Hippocampal formation (tissue), 2 donors: ENCODE measurements at regions not wholly inside any gene's neighbourhood (a gene's known extent, or its start where the extent isn't known, plus 50 kb on each side); places are given as distances from the start of the nearest gene placed in this dataset.

Experiments
- DNase-seq, 2 donors: peaks; one replicate each; lab custom pipeline; 2025; lab: John Stamatoyannopoulos, UW

- DNase-seq: no peak
These were observed 136.6 kb upstream of the TNC start for GRCh38 chr9:115254287-115255180.

DNA sequence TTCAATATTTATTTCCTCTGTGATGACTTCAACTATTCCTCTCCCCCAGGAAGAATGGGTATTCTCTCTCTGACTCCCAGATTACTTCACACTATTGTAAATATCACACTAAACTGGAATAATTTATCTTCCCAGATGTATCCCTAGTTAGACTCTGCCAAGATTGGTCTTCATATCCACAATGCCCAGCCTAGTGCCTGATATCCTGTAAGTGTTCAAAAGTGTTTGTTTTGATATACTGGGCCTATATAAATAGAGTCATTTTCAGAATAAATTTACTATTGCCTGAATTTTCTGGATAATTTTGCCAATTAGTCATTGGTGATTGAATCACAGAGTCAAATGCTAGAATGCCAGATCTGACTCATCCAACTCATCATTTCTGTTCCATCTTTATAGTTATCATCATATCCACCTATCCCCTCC, 143.7 kb upstream of the TNC start:
- no peak for DNase-seq

- DNase-seq: no peak
These were observed 144.5 kb upstream of the TNC start for GRCh38 chr9:115262477-115262876.

- no peak for DNase-seq
These were observed 145.0 kb upstream of the TNC start for GRCh38 chr9:115262952-115263351.

- no peak for DNase-seq
These were observed 145.6 kb upstream of the TNC start for GRCh38 chr9:115263371-115264075.

- no peak for DNase-seq
These were observed 146.4 kb upstream of the TNC start for GRCh38 chr9:115264313-115264712.

DNA sequence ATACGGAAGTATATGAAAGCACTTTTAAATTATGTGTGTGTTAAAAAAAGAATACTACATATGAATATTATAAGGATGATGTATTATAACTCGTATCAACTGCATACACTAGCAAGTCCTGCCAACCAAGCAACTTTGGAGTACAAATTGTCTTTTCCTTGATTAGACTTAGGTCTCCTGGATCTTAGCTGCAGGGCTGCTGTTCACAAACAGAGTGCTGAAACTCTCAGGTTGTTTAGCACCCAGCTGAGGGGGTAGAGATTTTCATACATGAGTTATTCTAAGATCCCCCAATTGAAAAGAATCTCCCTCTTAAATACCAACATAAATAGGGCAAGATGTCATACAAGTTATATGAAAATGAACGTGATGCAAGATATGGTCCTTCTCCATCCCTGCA, 149.8 kb upstream of the TNC start:
- no peak for DNase-seq

DNA sequence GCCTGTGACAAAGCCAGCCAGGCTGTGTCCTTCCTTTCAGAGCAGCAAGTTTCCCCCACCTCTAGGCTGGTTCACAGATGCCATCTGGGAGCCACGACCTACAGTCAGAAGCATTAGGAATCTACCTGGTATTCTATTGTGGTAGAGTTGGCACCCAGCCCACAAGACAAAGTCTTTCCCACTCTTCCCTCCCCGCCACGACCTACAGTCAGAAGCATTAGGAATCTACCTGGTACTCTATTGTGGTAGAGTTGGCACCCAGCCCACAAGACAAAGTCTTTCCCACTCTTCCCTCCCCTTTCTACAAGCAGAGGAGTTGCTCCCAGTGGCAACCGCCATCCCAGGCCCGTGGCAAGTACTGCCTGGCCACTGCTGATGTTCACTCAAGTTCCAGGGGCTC, 157.8 kb upstream of the TNC start:
- no peak for DNase-seq

DNA sequence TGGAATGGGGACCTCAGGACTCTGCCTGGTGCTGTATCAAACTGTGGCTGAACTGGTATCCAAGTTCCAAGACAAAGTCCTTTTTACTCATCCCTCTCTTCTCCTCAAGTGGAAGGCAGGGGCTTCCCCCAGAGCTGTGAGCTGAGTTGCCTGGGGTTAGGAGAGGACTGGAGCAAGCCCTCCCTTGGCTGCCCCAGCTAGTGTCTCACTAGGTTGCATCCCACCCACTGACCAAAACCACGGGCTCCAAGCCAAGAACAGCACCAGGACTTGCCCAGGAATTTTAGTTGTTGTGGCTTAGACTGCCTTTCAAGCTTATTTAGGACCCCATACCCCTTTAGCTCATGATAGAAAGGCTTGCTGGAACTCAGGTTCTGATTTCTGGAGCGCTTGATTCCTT, 158.7 kb upstream of the TNC start:
- DNase-seq: no peak

DNA sequence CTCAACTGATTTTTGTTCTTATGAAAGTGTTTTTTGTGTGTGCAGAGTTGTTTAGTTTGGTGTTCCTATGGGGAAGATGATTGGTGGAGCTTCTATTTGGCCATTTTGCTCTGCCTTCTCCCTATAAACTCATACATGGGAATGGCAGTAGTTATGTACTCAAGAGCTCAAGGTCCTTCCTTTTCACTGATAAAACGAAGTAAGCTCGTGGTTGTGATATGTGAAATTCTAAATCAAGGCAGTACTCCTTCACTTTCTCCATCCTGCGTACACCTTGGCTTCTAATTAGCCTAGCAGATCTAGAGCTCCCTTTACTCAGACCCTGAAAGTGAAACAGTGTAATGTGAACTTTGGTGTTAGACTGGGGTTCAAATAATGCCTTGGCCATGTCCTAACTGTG, 159.3 kb upstream of the TNC start:
- no peak for DNase-seq

DNA sequence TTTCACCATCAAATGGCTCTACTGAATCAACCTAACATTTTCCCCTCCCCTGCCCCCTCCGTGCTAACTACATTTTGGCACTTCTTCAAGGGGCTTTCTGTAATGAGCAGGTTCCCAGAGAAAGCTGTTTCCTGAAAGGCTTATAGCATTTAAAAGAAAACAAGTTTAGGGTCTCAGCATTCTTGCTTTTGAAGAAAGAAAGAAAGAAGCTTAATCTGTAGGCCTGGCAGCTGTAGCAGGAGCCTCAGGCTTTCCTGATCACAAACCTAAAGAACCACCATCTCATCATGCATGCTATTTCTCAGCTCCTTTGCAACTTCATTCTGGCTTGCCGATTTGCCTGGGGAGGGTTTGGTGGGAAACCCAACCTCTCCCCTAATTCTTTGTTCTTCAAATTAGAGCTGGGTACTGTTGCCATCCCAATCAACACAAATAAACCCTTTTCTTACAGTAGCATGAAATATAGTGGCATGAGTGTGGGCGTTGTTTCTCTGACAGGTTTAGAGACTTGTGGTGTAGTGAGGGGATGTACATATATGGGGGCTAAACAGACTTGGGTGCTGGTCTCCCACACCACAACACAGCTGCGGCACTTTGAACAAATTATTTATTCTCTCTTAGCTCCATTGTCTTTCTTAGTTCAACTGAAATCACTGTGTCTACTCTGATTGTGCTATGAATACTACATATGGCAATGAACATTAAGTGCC, 160.5 kb upstream of the TNC start:
- DNase-seq: no peak

DNA sequence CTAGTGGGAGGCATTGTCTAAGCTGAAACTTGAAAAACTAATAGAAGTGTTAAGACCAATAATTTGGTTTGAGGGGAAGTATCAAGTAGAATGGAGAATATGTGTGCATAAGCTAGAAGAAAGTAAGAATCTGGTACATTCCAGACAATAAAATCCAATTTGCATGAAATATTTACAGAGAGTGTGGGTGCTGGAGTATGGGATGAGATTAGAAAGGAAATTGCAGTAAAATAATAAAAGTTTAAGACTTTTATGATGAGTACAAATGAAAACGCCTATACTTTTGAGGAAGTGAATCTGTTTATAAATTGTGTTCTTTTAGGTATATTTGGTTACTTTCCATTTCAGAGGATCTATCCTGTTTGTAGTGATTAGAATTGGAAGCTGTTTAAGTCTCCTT, 165.4 kb upstream of the TNC start:
- no peak for DNase-seq

DNA sequence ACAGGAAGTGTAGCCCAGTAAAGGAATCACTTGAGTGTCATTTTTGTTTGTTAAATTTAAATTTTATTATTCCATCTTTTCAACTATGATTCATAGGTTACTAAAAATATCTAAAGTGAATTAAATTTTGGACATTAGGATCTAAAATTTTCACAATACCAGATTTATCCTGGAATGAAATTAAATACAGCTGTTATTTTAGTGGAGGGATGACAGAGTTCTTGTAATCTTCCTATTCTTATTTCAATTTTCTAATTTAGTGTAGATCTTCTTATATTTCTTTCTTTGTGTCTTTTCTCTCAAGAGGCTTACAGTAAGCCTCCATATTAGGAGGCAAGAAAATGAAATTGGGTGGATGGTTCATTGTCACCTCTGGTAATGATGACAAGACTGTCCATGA, 167.9 kb upstream of the TNC start:
- no peak for DNase-seq

DNA sequence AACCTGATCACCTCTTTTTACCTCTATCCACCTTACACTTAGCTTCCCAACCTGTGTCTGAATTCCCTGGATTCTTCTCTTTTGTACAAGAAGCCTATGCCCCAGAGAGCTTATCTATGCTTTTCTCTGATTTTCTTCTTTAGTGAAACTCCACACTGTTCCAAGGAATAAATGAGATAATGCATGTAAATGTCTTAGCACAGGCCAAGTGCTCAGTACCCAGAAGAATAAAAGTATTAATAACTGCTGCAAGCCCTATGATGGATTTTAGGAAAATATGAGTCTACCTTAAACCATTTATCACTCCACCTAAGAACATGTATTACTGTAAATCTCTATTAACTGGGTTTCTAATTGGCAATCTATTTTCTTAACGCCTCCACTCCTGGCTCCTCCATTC, 168.5 kb upstream of the TNC start:
- no peak for DNase-seq

DNA sequence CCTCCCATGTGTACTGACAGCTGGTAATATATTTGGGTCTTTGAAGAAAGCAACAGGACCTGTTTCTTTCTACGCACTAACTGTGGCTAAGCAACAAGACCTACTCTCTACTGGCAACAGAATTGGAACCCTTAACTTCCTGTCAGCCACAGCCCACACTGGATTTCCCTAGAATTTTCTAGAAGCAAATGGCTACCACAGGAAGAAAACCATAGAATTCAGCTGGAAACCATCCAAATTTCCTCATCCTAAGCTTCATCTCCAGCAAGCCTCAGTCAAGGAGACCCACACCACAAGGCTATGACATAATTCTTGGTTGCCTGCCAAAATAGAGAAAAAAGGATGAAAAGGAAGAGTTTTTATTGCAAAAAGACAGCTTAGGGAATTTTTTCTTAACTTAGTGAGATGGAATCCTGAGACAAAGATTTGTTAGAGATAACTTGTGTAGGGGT, 171.8 kb upstream of the TNC start:
- DNase-seq: no peak

DNA sequence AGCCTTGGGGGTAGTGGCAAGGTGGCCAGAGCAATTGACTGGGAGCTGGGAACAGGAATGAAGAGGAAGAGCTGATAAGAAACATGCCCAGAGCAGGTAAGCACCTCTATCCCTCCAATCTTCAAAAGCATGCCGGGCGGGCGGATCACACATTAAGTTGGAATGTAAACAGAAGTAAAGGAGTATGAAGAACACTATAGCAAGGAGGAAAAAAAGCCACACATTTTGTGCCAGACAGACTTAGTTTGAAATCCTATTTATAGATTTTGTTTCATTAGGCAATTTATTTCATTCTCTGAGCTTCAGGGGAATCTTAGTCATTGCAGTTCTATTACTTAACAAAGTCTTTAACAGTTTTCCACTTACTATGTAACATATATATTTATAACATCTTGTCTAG, 173.9 kb upstream of the TNC start:
- DNase-seq: no peak

DNA sequence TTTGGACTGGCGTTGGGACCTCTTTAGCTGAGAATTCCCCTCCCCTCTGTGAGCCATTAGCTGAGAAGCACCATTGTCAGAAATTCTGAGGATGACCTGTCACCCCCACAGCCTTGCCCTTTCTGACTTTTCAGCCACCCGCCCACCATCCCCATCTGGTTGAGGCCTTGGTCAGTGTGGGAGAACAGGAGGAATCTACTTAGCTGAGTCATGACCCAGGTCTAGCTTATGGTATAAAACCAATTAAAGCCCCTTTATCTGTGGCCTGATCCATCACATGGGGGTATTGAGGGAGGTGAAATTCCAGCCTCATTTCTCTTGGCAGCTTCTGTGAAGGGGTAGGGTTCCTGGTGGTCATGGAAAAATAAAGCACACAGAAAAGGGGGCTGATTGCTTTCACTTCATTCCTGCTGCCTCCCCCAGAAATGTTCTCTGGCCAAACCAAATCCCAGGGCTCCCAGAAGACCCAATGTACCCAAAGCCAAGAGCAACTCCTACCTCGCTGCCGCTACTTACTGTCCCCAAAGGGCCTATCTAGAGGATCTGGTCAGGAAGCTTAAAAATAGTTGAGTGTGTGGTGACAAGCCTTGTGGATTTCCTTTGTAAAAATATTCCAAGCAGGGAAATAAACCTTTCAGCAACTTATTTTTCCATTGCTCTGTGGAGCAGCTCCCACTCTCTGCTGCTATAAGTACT, 174.8 kb upstream of the TNC start:
- DNase-seq: no peak

DNA sequence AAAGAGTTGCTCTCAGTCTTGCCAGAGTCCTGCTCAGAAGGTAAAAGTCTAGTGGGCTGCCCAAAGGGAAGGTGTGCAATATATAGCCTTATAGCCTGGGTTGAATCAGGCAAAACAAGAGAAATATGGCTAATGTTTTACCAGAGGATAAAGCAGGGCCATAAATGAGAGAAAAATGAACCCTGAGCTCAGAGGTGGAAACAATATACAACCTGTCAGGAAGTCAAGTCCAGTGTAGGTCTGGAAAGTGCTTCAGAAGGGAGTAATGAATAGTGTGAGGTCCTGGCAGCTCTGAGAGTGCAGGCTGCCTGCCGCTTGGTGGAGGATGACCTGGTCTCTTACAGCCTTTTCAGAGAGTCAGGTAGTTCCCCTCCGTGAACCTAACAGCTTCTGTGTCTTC, 177.8 kb upstream of the TNC start:
- DNase-seq: no peak

DNA sequence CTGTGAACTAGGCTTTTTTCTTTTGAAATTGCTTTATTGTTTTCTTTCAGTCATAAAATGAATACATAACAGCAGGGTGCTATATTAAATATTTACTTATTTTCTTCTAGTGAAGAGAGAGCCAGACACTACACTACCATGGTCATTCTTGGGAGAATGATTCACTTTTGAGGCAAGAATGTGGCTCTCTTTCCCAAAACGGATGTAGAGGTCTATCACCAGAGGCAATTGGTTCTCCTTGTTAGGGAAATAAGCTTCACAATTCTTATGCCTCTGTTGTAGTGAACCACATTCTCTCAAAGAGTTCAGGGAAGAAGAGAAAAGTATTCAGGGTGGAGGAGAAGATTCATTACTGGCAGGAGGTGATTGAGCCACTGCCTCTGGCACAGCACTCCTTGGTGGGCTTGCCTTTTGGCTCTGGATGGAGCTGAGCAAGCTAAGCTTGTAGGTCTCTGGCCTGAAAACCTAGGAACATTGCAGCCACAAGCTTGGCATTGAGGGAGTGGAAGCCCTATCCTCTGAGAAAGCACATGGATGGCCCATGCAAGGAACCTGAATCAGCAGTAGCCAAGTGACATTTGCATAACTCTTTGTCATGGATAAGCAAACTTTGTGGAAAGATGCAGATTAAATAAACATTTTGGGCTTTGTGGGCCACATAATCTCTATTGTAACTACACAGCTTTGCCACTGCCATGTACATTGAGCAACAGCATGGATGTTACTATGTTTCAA, 179.0 kb upstream of the TNC start:
- DNase-seq: no peak

DNA sequence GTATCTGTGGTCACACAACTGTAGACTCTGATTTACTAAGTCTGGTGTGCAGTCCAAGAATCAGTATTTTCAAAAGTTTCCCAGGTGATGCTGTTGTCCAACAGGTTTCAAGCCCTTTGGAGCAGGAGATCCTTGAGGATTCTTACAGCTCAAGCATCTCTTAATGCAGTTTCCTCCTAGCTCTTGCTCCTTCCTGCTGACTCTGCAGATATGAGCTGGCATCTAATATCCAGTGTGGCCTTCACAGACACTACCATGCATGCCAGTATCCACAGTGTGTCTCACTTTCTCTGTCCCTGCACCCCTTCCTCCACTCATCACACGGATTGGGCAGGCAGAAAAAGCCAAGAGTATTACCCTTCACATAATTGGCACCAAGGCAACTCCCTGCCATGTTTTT, 182.2 kb upstream of the TNC start:
- DNase-seq: no peak

DNA sequence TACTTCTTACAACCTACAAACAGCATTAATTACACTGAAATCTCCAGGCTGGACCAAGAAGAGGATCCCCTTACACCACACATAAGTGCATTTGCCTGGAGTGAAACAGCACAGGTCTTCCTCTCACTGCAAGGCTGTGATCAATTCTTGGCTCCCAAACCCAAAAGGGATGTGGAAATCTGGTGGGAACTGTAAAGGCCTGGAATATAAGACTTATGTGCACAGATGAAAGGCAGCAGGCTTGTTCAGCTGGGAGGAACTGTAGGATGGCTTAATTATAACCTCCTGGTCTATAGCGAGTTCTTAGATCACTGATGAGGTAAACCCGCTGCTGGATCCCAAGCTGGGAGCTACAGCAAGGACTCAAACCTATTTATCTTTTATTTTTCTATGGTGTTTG, 182.9 kb upstream of the TNC start:
- no peak for DNase-seq
